ENCODE measurements at regions not wholly inside any gene's neighbourhood (a gene's known extent, or its start where the extent isn't known, plus 50 kb on each side); places are given as distances from the start of the nearest gene placed in this dataset.
"Not testable (repeated sequence)": the region's sequence is repeated elsewhere in the genome, so short reads cannot be mapped to it uniquely, and the experiment has no call there.

- DNase-seq: no peak
- peaks cover 2% of the 10 kb centered on the region for H3K9me3 Mint-ChIP-seq (ENCODE audit: low read depth)
- ChIA-PET POLR2A (no interaction called here), CTCF (no interaction called here)
- H3K27ac Mint-ChIP-seq: no peak overlapping the region
- no peaks in the 10 kb centered on the region for H3K27me3 Mint-ChIP-seq
- intact Hi-C loops (cut with DNase I, micrococcal nuclease): no loop called here
- H3K36me3 Mint-ChIP-seq (ENCODE audit: low read depth): no peaks in the 10 kb centered on the region
- no peaks in the 10 kb centered on the region for H3K4me1 Mint-ChIP-seq
- H3K4me3 Mint-ChIP-seq: no peak overlapping the region
- ATAC-seq: no peak
Measured at GRCh38 chr3:145417678-145418077, 743.3 kb downstream of the PLOD2 start.

DNA sequence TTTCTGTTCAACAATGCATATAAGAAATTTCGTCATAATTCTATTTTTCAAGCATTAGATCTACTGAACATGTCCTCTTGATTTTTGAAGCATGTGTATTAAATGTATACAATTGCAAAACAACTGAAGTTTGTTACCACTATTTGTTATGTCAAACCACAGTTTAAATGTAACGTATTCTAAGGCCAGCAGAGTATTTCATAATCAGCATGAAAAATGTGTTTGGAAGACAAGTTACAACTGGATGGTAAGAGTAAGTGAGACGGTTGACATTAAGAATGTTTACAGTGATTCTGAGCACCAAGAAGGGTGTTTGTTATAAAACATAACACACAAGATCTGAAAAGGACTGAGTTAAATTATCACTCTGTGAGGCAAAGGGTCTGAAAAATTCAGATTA lies 738.4 kb downstream of the PLOD2 start:
- DNase-seq: no peak
- ChIA-PET POLR2A (no interaction called here), CTCF (no interaction called here)
- Mint-ChIP-seq H3K4me3 (no peak overlapping the region), H3K27me3 (no peaks in the 10 kb centered on the region), H3K4me1 (no peaks in the 10 kb centered on the region), H3K27ac (no peak overlapping the region), H3K36me3 (ENCODE audit: low read depth) (no peaks in the 10 kb centered on the region), H3K9me3 (ENCODE audit: low read depth) (peaks cover 2% of the 10 kb centered on the region)
- intact Hi-C loops (cut with DNase I, micrococcal nuclease): no loop called here
- no peak for ATAC-seq

DNA sequence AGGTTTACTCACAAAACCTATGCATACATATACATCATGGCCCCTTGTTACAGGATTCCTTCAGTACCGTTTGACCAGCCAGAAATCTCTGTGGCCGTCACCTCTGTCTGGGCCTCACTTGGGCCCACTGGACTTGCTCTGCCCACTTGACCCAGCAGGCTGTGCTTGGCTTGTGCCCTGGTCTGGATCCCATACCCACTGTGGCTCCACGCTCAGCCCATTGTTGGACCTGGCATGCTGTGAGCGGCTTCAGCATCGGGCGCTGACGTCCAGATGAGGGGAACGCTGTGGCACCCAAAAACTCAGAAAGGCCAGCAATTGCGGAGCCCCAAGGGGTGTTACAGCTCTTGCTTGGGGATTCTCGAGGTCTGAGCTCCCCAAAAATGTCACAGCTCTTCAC lies 733.6 kb downstream of the PLOD2 start:
- Mint-ChIP-seq H3K27me3 (no peaks in the 10 kb centered on the region), H3K4me3 (no peak overlapping the region), H3K36me3 (ENCODE audit: low read depth) (no peaks in the 10 kb centered on the region), H3K9me3 (ENCODE audit: low read depth) (no peaks in the 10 kb centered on the region), H3K4me1 (no peaks in the 10 kb centered on the region), H3K27ac (no peak overlapping the region)
- DNase-seq (no peak), ATAC-seq (no peak)
- intact Hi-C loops (cut with DNase I, micrococcal nuclease): no loop called here
- POLR2A ChIA-PET: no interaction called here
- CTCF ChIA-PET: no interaction called here

DNA sequence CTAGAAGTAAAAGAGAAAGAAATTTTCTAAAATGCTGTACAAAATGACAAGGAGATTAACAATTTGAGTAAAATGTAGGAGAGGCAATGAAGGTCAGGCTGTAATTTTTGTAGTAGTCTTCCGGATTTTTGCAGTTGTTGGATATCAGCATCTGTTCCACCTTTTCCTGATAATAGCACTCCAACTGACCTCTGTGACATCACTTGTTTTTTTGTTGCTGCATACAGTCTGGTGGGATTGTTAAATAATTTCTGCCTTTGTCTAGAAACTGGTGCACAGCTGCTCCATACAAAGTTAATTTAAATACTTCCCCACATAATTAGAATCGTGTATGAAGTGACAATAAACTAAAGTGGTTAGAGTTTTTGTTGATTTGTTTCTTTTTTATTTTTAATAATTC lies 731.4 kb downstream of the PLOD2 start:
- Mint-ChIP-seq H3K4me3 (no peak overlapping the region), H3K9me3 (ENCODE audit: low read depth) (no peaks in the 10 kb centered on the region), H3K36me3 (ENCODE audit: low read depth) (no peaks in the 10 kb centered on the region), H3K27ac (no peak overlapping the region), H3K27me3 (no peaks in the 10 kb centered on the region), H3K4me1 (no peaks in the 10 kb centered on the region)
- ATAC-seq: no peak
- intact Hi-C loops (cut with DNase I, micrococcal nuclease): no loop called here
- no peak for DNase-seq
- POLR2A ChIA-PET: no interaction called here
- CTCF ChIA-PET: no interaction called here

DNA sequence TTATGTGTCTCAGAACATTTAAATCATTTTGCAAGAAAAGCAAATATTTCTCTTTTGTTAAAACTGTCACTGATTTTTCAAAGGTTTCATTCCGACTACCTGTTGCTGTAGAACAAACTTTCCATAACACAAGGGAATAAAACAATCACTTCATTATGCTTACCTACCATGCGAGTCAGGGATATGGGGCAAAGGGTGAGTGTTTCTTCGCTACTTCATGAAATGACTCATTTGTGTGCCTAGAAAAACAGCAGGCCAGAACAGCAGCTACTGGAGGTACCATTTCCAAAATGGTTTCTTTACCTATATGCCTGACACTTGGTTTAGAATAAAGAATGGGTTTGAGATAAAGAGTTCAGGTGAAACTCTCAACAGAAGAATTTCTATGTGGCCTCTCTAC lies 712.5 kb downstream of the PLOD2 start:
- ChIA-PET POLR2A (no interaction called here), CTCF (no interaction called here)
- H3K27me3 Mint-ChIP-seq: no peaks in the 10 kb centered on the region
- intact Hi-C loops (cut with DNase I, micrococcal nuclease): no loop called here
- ATAC-seq (no peak), DNase-seq (no peak)
- peaks cover 2% of the 10 kb centered on the region for H3K9me3 Mint-ChIP-seq (ENCODE audit: low read depth)
- H3K27ac Mint-ChIP-seq: no peak overlapping the region
- H3K4me1 Mint-ChIP-seq: no peaks in the 10 kb centered on the region
- H3K4me3 Mint-ChIP-seq: no peak overlapping the region
- H3K36me3 Mint-ChIP-seq (ENCODE audit: low read depth): no peaks in the 10 kb centered on the region

DNA sequence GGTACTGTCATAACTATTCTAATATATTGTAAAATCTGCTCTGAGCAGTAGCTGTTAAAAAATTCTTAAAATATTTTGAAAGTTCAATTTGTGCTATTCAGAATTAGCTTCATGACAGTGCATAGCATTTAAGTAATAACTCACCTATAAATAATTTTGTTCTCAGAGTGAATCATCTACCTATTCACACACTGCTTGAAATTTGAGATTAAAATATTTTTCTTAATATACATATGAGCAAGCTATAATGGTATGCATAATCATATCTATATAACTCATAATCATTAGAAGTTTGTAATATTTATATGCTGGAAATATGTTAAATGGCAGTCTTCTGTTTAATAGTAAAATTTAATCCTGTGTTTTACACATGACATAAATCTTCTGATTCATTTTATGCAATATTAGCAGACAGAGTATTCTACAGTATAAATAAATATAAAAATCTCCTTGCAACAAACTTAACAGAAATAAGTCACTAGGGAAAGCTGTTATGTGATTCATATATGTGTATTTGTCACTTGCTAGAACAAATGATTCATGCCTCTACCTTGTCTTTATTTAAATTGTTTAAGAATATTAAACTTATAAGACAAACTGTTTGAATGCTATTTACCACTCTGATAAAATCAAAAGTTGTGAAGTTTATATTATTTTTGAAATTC lies 710.8 kb downstream of the PLOD2 start:
- POLR2A ChIA-PET: no interaction called here
- intact Hi-C loops (cut with DNase I, micrococcal nuclease): no loop called here

GRCh38 chr3:145457825-145458552 lies 703.0 kb downstream of the PLOD2 start:
- ChIA-PET CTCF (no interaction called here), POLR2A (no interaction called here)
- Mint-ChIP-seq H3K4me3 (no peak overlapping the region), H3K9me3 (ENCODE audit: low read depth) (no peaks in the 10 kb centered on the region), H3K27me3 (no peaks in the 10 kb centered on the region), H3K4me1 (no peaks in the 10 kb centered on the region), H3K27ac (no peak overlapping the region), H3K36me3 (ENCODE audit: low read depth) (no peaks in the 10 kb centered on the region)
- intact Hi-C loops (cut with DNase I, micrococcal nuclease): no loop called here
- ATAC-seq (no peak), DNase-seq (no peak)

More for the DNA sequence above, 710.8 kb downstream of the PLOD2 start:
- no peak overlapping the region for H3K4me3 Mint-ChIP-seq
- DNase-seq (no peak), ATAC-seq (no peak)
- H3K36me3 Mint-ChIP-seq (ENCODE audit: low read depth): no peaks in the 10 kb centered on the region
- H3K9me3 Mint-ChIP-seq (ENCODE audit: low read depth): peaks cover 2% of the 10 kb centered on the region
- no peaks in the 10 kb centered on the region for H3K27me3 Mint-ChIP-seq
- CTCF ChIA-PET: no interaction called here
- no peak overlapping the region for H3K27ac Mint-ChIP-seq
- no peaks in the 10 kb centered on the region for H3K4me1 Mint-ChIP-seq

GRCh38 chr3:145459681-145460080 lies 701.3 kb downstream of the PLOD2 start:
- H3K27me3 Mint-ChIP-seq; POLR2A ChIA-PET; H3K36me3 Mint-ChIP-seq (ENCODE audit: low read depth); H3K9me3 Mint-ChIP-seq (ENCODE audit: low read depth); DNase-seq; ATAC-seq; H3K4me1 Mint-ChIP-seq; intact Hi-C loops (cut with DNase I, micrococcal nuclease); H3K4me3 Mint-ChIP-seq; CTCF ChIA-PET; H3K27ac Mint-ChIP-seq: not testable (repeated sequence)

DNA sequence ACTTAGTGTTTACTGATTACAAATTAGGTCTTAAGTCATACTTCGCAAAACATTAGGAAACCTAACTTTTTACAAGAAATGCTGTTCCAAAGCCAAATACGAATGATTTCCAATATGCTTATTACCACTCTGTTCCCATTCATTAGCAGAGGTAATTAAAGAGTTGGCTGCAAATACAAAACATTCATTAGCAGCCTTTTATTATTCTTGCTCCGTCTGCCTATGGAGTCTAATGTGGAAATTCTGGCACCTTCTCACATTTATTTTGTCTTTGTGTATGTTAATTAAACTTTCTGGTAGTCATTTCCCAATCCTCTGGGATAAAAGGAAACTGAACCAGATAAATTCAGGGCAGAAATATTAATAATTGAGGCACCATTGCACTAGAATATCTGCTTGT lies 689.0 kb downstream of the PLOD2 start:
- Mint-ChIP-seq H3K4me3 (no peak overlapping the region), H3K27me3 (no peaks in the 10 kb centered on the region), H3K4me1 (no peaks in the 10 kb centered on the region), H3K9me3 (ENCODE audit: low read depth) (peaks cover 6% of the 10 kb centered on the region), H3K36me3 (ENCODE audit: low read depth) (no peaks in the 10 kb centered on the region), H3K27ac (no peak overlapping the region)
- CTCF ChIA-PET: no interaction called here
- no peak for ATAC-seq
- POLR2A ChIA-PET: no interaction called here
- intact Hi-C loops (cut with DNase I, micrococcal nuclease): no loop called here
- DNase-seq: no peak

- H3K27ac Mint-ChIP-seq; H3K9me3 Mint-ChIP-seq (ENCODE audit: low read depth); intact Hi-C loops (cut with DNase I, micrococcal nuclease); CTCF ChIA-PET; H3K27me3 Mint-ChIP-seq; H3K36me3 Mint-ChIP-seq (ENCODE audit: low read depth); ATAC-seq; H3K4me1 Mint-ChIP-seq; DNase-seq; POLR2A ChIA-PET; H3K4me3 Mint-ChIP-seq: not testable (repeated sequence)
Measured at GRCh38 chr3:145482735-145483134, 678.2 kb downstream of the PLOD2 start.

GRCh38 chr3:145483992-145484391 lies 677.0 kb downstream of the PLOD2 start:
- POLR2A ChIA-PET: no interaction called here
- ATAC-seq (no peak), DNase-seq (no peak)
- CTCF ChIA-PET: interaction anchor here (0.6 kb wide), 1 partner anchor 1845 kb away, joined by 3 read pairs; no protein-coding TSS in a partner anchor
- Mint-ChIP-seq H3K9me3 (ENCODE audit: low read depth) (peaks cover 1% of the 10 kb centered on the region), H3K4me1 (no peaks in the 10 kb centered on the region), H3K4me3 (no peak overlapping the region), H3K27me3 (no peaks in the 10 kb centered on the region), H3K27ac (no peak overlapping the region), H3K36me3 (ENCODE audit: low read depth) (no peaks in the 10 kb centered on the region)
- intact Hi-C loops (cut with DNase I, micrococcal nuclease): no loop called here

- Mint-ChIP-seq H3K27me3 (no peaks in the 10 kb centered on the region), H3K9me3 (ENCODE audit: low read depth) (peaks cover 2% of the 10 kb centered on the region), H3K4me1 (no peaks in the 10 kb centered on the region), H3K27ac (no peak overlapping the region), H3K36me3 (ENCODE audit: low read depth) (no peaks in the 10 kb centered on the region), H3K4me3 (no peak overlapping the region)
- no peak for DNase-seq
- CTCF ChIA-PET: interaction anchor here (0.8 kb wide), 1 partner anchor 25 kb away, joined by 3 read pairs; no protein-coding TSS in a partner anchor
- no peak for ATAC-seq
- intact Hi-C loops (cut with DNase I, micrococcal nuclease): no loop called here
- POLR2A ChIA-PET: no interaction called here
Measured at GRCh38 chr3:145489011-145489410, 672.0 kb downstream of the PLOD2 start.

All from activated CD4-positive, alpha-beta T cell treated with anti-CD3 and anti-CD28 coated beads for 36 hours (primary cell).